GM12873 (cell line): ENCODE measurements at regions not wholly inside any gene's neighbourhood (a gene's known extent, or its start where the extent isn't known, plus 50 kb on each side); places are given as distances from the start of the nearest gene placed in this dataset.

Experiments
- TF ChIP-seq, protein P1 (sequence below): IDR thresholded peaks from 2 replicates; pipeline ENCODE4 v1.5.1; 2012; ENCODE audit warnings: low read depth, mild to moderate bottlenecking, moderate library complexity, low read length, control low read depth; ENCODE audit not compliant: insufficient read depth; ENCODE audit errors: missing control alignments

GRCh38 chr4:156686120-156686519 lies 285.5 kb downstream of the PDGFC start:
- TF ChIP-seq, protein P1, sequence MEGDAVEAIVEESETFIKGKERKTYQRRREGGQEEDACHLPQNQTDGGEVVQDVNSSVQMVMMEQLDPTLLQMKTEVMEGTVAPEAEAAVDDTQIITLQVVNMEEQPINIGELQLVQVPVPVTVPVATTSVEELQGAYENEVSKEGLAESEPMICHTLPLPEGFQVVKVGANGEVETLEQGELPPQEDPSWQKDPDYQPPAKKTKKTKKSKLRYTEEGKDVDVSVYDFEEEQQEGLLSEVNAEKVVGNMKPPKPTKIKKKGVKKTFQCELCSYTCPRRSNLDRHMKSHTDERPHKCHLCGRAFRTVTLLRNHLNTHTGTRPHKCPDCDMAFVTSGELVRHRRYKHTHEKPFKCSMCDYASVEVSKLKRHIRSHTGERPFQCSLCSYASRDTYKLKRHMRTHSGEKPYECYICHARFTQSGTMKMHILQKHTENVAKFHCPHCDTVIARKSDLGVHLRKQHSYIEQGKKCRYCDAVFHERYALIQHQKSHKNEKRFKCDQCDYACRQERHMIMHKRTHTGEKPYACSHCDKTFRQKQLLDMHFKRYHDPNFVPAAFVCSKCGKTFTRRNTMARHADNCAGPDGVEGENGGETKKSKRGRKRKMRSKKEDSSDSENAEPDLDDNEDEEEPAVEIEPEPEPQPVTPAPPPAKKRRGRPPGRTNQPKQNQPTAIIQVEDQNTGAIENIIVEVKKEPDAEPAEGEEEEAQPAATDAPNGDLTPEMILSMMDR, result no peak

- TF ChIP-seq, protein P1, result no peak
Measured at GRCh38 chr4:156685308-156685707, 286.3 kb downstream of the PDGFC start.

DNA sequence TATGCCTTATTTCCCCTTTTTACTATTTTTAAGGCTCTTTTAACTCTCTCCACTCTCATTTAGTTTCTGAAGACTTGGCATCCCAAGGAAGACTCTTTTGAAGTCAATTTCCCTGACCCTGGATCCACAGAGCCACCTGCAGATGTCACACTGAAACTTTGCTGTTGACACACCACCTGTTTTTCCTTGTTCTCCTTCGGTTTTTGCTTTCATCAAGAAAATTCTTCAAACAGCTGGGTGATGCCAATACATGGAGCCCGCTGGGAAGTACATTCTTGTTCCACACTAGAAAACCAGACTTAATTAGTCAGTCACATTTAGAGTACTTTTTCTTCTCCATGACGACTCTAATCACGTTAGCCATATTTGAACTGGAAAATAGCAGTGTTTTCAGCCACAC lies 293.9 kb downstream of the PDGFC start:
- TF ChIP-seq, protein P1, result no peak

GRCh38 chr4:156677131-156677531 lies 294.5 kb downstream of the PDGFC start:
- TF ChIP-seq, protein P1, result peak; percentile 14

DNA sequence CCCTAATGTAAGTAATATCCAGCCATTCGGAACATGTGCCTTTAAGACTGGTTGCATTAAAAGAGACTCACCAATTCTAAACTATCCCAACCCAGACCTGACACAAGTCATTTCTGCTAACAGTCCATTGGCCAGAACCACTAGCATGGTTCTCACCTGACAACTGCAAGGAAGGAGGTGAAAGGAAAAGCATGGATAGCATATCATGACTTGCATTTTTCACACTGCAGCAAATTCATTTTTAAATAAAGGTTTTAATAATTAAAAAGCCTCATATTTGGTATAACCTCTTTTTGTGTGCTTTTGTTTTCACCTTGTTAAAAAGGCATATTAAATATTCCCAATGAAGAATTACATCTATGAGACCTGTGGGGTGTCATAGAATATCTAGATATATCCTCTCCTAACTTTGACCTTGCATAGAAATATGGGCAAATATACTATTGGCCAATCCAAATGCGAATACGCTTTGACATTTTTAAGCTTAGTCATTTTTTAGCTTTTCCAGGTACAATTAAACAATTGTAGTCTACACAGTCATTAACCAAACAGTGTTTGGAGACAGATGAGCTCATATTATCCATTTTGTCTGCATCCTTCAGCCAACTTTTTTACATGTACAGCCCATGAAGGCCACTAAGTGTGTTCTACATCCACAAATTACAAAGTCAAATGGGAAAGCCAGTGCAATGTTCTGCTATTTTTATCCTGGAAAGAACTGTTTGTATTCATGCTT lies 295.3 kb downstream of the PDGFC start:
- TF ChIP-seq, protein P1, result no peak

- TF ChIP-seq, protein P1, result no peak
Measured at GRCh38 chr4:156673483-156673882, 298.1 kb downstream of the PDGFC start.

GRCh38 chr4:156672492-156673305 lies 298.9 kb downstream of the PDGFC start:
- TF ChIP-seq, protein P1, result no peak
